ENCODE measurements at regions not wholly inside any gene's neighbourhood (a gene's known extent, or its start where the extent isn't known, plus 50 kb on each side); places are given as distances from the start of the nearest gene placed in this dataset.

- DNase-seq, result no peak
These were observed 784.2 kb upstream of the RIOK2 start for GRCh38 chr5:97967292-97967691.

- no peak for DNase-seq
These were observed 785.3 kb upstream of the RIOK2 start for GRCh38 chr5:97968346-97968745.

GRCh38 chr5:97979740-97980139 lies 793.7 kb upstream of the RGMB start:
- no peak for DNase-seq

- DNase-seq, result no peak
These were observed 793.2 kb upstream of the RGMB start for GRCh38 chr5:97980291-97980690.

GRCh38 chr5:97986069-97986468 lies 787.4 kb upstream of the RGMB start:
- peak; percentile 4 for DNase-seq

- DNase-seq, result no peak
These were observed 782.2 kb upstream of the RGMB start for GRCh38 chr5:97991236-97991635.

GRCh38 chr5:97998941-97999340 lies 774.5 kb upstream of the RGMB start:
- DNase-seq, result no peak

- DNase-seq, result no peak
These were observed 769.0 kb upstream of the RGMB start for GRCh38 chr5:98004463-98004862.

GRCh38 chr5:98016771-98017170 lies 756.7 kb upstream of the RGMB start:
- no peak for DNase-seq

- DNase-seq, result peak; percentile 22
These were observed 743.2 kb upstream of the RGMB start for GRCh38 chr5:98030273-98030672.

- peak; percentile 34 for DNase-seq
These were observed 742.4 kb upstream of the RGMB start for GRCh38 chr5:98031036-98031435.

GRCh38 chr5:98031496-98031895 lies 742.0 kb upstream of the RGMB start:
- DNase-seq, result peak; percentile 23

GRCh38 chr5:98031926-98032325 lies 741.5 kb upstream of the RGMB start:
- DNase-seq, result no peak

GRCh38 chr5:98041661-98042060 lies 731.8 kb upstream of the RGMB start:
- DNase-seq, result no peak

GRCh38 chr5:98042521-98042920 lies 730.9 kb upstream of the RGMB start:
- DNase-seq, result no peak

- no peak for DNase-seq
These were observed 730.5 kb upstream of the RGMB start for GRCh38 chr5:98042961-98043360.

- DNase-seq, result peak; percentile 26
These were observed 722.9 kb upstream of the RGMB start for GRCh38 chr5:98050583-98050982.

- DNase-seq, result no peak
These were observed 720.3 kb upstream of the RGMB start for GRCh38 chr5:98053170-98053569.

- DNase-seq, result no peak
These were observed 713.3 kb upstream of the RGMB start for GRCh38 chr5:98060148-98060547.

GRCh38 chr5:98064118-98064685 lies 709.3 kb upstream of the RGMB start:
- DNase-seq, result no peak

- DNase-seq, result no peak
These were observed 708.1 kb upstream of the RGMB start for GRCh38 chr5:98065261-98065909.

- no peak for DNase-seq
These were observed 706.6 kb upstream of the RGMB start for GRCh38 chr5:98066910-98067309.

- DNase-seq, result no peak
These were observed 703.5 kb upstream of the RGMB start for GRCh38 chr5:98069876-98070512.

GRCh38 chr5:98072921-98073320 lies 700.5 kb upstream of the RGMB start:
- DNase-seq, result no peak

- no peak for DNase-seq
These were observed 697.0 kb upstream of the RGMB start for GRCh38 chr5:98076501-98076900.
